GM12892 (cell line): ENCODE measurements at regions not wholly inside any gene's neighbourhood (a gene's known extent, or its start where the extent isn't known, plus 50 kb on each side); places are given as distances from the start of the nearest gene placed in this dataset.

Experiments
- POLR2A ChIP-seq: IDR thresholded peaks from 2 replicates; pipeline ENCODE4 v1.6.1; 2011; ENCODE audit warnings: low read depth, low read length, control low read depth
- POLR2AphosphoS5 ChIP-seq: IDR thresholded peaks from 2 replicates; pipeline ENCODE4 v1.6.1; 2011; ENCODE audit warnings: low read depth, low read length, control low read depth
- TAF1 ChIP-seq: IDR thresholded peaks from 2 replicates; pipeline ENCODE4 v1.6.1; 2011; ENCODE audit warnings: low read depth, mild to moderate bottlenecking, control low read depth, low read length, borderline replicate concordance

GRCh38 chr2:103196802-103197201, 435.0 kb downstream of the TMEM182 start:
- TF ChIP-seq POLR2AphosphoS5 (no peak), POLR2A (no peak), TAF1 (no peak)
